Muscle of back (tissue), 3 donors: ENCODE measurements at regions not wholly inside any gene's neighbourhood (a gene's known extent, or its start where the extent isn't known, plus 50 kb on each side); places are given as distances from the start of the nearest gene placed in this dataset.

Source experiments
- DNase-seq, 3 donors: peaks; one replicate each; pipeline versions ENCODE4 v3.0.0 to v3.0.0-alpha.2; 2013

DNA sequence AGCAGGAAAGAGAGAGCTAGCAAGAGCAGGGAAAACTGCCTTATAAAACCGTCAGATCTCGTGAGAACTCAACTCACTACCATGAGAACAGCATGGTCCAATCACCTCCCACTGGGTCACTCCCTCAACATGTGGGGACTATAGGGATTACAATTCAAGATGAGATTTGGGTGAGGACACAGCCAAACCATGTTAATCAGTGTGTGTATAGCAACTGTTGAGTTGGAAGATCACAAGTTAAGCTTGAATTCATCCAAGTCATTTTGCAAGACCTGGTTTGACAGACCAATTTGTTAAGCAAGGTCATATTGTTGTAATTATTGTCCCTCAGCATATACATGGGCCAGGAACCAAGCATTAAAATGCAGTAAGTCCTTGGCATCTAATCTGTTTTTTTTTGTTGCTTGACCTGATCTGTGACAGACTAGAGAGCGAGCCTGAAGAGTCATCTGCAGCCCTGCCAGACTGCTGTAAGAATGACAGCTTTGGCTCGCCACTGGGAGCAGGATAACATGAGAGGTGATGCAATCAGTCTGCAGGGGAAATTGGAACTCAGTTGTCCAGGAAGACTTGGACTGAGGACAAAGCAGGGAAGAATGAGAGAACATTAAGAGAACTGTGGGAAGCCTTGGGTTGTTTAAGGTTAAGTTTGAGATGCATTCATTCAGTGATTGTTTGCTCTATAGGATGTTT, 297.6 kb upstream of the SEL1L start:
- DNase-seq: peak; percentile 62 to 93 (median 85)

DNA sequence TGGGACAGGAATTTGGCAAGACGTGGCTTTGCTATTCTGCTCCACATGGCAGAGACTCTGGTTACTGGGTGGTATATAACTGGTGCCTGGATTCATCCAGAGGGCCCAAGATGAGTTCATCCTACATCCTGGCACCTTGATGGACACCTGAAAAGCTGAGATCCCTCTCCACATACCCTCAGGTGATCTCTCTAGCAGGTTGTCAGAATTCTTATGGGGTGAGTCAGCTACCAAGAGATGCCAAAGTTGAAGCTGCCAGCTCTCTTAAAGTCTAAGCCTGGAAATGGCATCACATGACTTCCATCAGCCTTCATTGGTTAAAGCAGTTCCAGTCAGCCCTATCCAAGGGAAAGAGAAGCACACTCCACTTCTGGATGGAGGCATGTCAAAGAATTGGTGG, 300.7 kb upstream of the SEL1L start:
- no peak for DNase-seq

DNA sequence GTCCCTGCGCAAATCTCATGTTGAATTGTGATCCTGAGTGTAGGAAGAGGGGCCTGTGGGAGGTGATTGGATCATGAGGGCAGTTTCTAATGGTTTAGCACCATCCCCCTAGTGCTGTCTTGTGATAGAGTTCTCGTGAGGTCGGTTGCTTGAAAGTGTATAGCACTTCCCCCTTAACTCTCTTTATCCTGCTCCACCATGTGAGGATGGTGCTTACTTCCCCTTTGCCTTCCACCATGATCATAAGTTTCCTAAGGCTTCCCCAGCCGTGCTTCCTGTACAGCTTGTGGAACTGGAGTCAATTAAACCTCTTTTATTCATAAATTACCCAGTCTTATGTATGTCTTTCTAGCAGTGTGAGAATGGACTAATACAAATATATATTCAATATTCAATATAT, 303.7 kb upstream of the SEL1L start:
- DNase-seq: no peak

DNA sequence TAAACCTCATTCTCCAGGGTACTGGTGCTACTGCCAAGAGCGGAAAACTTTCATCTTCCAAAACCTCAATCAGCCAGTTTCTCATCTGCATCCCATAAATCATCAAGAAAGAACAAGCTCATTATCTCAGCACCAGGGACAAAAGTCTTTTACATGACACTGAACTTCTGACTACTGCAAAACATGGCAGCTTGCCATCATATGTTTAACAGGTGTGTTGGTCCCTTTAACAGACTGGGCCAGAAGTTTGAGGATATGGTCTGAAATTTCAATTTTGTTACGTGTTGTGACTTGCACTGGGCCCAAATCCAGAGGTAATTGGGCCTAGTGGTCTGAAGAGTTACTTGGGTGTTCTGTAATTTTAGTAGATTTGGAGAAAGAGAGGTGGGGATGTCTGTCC, 305.4 kb upstream of the SEL1L start:
- DNase-seq: peak in 2 of 3 donors; percentile 9 to 26

DNA sequence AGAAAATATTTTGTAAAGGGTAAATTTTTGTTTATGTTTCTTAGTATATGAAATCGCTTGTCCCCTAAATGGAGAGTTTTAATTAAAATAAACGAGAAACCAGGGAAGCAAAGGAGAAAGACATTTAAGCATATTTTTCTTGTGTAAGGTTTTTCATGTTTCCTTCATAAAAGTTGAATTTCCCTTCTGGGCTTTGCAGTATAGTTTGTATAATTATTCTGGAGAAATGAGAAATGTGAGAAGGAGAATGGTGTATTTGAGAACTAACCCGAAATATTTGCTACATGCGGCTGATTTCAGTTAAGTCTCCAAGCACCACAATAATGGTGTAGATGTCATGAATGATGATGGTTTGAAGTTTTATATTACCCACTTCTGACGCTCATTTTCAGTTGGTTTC, 307.7 kb upstream of the SEL1L start:
- DNase-seq: no peak

DNA sequence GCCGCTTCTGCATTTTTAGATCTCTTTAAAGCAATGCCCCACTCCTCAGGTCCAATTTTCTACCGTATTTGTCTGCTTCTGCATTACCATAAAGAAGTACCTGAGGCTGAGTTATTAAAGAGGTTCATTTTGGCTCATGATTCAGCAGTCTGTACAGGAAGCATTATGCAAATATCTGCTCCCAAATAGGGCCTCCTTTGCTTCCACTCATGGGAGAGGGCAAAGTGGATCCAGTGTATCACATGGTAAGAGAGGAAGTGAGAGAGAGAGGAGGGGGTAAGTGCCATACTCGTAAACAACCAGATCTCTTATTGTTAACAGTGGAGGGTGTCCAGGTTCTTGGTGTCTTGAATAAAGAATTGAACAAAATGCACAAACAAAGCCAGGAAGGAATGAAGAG, 316.1 kb upstream of the SEL1L start:
- DNase-seq: no peak

DNA sequence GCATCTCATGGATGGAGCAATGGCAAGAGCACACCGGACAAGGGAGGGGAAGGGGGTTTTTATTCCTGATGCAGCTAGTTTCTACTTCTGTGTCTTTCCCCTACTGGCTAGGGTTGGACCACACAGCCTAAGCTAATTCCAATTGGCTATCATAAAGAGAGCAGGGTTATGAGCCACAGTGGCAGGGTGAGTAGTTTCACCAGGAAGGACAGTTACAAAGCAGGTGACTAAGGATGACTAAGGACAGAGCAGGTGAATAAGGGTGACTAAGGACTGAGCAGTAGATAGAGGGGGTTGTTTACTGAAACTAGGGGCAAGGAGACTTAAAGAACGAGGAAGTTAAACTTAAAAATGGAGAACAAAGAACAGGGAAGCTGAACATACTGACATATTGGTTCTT, 321.4 kb upstream of the SEL1L start:
- no peak for DNase-seq

DNA sequence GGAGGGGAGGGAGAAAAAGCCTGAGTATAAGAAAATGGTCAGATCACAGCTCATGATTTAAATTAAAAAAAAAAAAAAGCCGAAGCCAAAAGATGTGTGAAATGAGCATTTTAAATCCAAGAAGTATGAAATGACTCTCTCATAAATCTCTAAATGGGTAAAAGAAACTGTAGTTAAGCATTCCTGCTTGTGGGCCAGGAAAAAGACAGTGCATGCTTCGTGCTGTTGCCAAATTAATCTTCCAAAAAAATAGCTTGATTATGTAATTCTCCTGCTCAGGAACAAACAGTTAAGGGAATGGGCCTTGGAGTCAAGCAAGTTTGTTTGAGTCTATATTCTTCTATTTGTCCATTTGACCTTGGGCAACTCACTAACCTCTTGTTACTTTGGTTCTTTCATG, 325.4 kb upstream of the SEL1L start:
- DNase-seq: peak; percentile 23 to 63 (median 45)

DNA sequence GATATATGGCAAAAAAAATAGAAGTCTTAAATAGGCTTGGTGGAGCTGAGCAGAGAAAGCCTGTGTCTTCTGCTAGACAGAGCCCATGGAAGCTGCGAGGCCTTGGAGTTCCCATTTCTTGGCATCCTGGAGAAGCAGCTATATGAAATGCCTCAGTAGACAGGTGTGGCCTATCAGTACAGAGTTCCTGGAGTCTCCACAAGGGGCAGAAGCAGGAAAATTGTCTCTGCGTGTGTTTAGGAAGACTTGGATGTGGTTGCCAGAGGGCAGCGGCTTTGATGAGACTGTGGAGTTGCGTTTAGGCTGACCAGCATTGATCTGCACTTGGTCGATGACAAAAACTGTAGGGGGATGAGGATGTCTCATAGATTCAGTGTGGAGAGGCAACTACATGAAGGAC, 334.5 kb upstream of the SEL1L start:
- DNase-seq: no peak

DNA sequence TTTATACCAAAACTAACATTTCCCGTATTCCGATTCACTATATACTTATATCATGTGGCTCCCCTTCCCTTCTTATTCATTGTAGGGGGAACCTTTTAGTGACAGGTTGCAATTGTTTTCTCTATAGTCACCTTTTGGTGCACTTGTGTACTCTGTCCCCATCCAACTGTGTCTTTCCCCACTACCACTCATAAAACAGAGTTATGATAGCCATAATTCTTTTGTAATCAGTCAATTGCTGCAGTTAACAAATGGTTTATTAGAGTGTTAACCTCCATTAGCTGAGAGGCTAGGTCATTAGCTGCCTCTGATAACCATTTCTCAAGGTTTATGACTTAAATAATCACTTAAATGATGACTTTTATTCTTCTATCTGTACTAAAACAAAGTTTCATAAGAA, 338.1 kb upstream of the SEL1L start:
- DNase-seq: no peak

DNA sequence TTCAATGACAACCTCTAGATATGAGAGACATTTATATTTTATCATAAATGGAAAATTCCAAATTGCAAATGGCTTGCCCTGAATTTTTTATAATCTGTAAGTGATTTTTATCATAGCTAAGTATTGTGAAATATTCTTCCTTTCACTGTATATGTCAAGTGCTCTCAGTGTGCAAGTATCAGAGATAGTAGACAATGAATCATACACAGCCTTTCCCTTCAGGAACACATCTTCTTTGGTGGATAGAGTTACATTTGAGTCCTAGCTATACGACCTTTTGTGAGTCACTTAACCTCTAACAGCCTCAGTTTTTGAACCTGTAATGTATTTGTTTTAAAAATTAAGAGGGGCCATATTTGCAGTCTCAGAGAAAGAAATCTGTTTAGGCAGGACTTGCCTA, 350.7 kb upstream of the SEL1L start:
- no peak for DNase-seq

DNA sequence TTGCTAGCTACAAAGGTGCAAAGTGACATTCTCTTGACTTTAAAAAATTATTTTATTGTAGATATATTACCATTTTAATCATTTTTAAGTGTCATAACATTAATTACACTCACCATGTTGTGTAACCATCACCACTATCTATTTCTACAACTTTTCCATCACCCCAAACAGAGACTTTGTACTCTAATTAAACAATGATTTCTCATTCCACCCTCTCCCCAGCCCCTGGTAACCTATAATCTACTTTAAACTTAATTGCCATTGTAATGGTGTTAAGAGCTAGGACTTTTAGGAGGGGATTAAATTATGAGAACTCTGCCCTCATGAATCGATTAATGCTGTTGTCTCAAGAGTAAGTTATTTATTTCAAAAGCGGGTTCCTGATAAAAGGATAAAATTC, 352.9 kb upstream of the SEL1L start:
- DNase-seq: no peak

DNA sequence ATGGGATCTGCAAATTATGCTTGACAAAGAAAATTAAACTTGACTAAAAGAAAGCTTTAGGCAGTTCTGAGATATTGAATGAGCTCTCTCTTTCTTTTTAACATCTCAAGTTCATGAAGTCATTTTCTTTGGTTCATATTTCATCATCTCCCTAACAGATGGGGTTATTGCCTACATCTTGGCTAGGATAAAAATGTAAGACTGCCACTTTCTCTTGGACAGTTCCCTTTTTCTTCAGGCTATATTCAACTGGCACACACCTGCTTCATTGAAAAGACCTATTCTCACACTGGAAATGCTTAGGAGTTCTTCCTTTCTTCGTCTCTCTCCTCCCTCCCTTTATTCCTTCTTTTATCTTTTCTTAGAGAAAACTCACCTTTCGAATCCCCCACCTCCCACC, 355.9 kb upstream of the SEL1L start:
- peak in 2 of 3 donors; percentile 15 to 16 for DNase-seq

DNA sequence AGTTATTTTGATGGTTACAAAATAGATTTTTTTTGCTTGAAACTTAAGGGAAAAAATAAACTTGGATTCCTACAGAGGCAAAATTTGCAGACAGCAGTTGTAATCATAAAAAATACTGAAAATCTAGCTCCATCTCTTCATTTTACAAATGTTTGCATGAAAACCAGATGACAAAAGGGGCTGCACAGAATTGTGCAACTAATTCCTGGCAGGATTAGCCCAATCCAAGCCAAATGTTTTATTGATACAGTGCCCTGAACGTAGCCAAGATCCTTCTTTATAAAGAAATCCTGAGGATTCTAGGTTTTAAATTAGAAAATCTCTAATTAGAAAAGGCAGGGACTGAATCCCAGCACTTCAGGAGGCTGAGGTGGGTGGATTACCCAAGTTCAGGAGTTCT, 356.4 kb upstream of the SEL1L start:
- peak; percentile 39 to 88 (median 75) for DNase-seq

DNA sequence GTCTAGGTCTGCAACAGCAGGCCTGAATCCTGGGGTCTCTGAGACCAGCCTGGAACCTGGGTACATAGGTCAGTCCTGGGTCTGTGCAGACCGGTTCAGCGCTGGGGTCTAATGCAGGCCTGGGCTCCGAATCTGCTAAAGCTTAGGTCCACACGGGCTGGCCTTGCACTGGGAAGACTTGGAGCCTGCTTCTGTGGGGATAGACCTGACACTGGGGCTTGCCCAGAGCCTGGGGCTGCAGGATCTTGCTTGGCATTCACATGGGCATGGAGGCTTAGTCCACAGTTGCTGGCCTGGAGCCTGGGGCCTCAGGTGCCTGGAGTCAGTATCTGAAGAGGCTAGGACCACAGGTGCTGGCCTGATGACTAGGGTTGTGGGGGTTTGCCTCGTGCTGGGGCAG, 369.8 kb upstream of the SEL1L start:
- no peak for DNase-seq

DNA sequence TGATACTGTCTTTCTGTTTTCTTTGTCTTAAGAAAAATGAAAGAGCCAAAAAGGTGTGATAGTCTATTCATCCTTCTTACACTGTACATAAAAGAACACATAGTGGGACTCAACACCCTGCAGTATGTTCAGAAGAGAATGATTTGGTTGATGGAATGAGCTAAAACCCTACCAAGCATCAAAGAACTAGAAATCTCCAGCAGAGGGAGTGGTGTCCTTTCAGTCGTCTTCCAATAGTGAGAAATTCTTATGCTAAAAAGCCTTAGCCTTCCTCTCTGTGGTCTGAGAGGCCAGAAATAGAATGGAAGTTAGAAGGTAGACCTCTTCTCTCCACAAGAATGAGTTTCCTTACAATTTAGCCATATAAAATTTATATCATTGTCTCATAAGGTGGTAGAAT, 393.4 kb upstream of the SEL1L start:
- DNase-seq: no peak

DNA sequence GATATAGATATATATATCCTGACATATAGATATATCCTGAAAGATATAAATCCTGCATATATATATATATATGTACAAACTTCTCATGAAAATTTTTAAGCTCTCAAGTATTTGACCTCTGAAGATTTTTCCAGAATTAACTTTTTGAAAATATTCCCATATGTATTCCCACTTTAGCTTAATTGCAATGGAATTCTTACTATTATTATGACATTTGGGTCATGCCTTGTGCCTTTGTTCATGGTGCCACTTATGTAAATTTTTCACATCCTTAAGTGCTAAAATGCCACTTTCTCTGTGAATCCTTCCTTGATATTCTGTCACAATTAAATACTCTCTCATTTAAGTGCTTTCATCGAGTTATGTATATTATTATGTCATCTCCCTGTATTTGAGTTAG, 398.2 kb upstream of the SEL1L start:
- DNase-seq: no peak

DNA sequence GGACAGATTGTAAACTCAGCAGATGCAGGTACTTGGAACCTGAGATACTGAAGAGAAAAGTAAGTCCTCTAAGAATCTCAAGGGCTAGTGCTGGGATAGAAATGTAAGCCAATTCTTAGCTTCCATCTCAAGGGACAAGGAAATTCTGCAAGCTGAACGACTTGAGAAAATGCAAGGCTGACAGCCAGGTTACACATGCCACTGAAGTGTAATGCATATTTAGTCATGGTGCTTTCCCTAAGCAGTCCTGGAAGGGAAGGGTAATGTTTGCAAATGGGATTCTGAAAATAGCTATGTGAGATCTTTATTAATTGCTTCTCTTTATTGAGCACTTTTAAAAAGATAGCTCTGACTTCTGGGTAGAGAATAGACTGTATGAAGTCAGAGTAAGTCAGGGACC, 402.7 kb upstream of the SEL1L start:
- DNase-seq: no peak

DNA sequence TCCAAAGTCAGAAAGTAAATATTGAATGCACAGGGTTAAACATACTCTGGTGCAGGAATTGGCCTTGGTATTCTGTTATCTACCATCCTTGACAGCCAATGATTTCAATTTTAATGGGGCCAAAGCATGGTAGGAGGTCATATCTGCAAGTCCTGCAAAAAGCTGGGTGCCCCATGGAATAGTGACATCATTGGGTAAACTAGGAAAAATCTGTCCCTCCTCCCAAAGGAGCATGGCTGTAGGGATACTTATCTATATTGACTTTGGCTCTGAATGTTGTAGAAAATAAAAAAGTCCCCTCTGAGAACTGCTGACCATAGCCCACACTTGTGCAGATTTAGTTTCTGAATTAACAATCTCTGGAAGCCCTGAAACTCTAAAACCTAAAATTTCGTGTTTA, 403.2 kb upstream of the SEL1L start:
- DNase-seq: no peak

DNA sequence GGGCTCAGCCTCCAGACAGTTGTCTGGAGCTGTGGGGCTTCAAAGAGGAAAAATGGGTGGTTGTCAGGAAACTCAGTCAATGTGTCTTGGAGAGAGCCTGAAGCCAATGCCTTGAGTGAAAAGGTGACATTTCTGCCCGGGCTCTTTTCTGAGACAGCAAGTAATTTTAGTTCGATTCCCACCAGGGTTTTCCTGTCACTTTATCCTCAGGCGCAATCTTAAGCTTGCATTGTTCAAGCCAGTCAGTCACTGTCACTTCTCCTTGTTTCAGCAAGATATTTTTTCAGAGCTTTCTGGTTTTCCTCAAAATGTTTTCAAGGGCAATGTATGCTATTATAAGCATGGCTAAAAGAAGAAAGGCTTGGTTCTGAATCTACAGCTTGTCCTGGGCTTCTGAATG, 404.7 kb upstream of the SEL1L start:
- DNase-seq: no peak

DNA sequence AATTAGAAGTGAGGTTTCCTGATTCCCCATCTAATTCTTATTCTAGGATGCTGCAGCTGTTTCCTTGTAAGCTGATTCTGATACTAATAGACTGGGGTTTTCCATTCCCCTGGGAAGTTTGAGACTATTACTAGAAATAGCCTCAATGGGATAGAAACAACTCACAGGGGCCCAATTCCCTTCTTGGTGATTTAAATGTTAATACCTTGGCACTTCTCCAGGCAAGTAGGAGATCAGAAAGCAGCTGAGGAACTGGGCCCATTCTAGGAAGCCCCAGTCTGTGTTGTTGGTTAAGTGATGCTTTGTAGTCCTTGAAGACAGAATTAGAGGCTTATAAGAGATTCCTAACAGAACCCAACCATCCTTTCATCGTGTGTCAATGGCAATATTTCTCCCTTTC, 407.0 kb upstream of the SEL1L start:
- DNase-seq: peak in 1 of 3 donors; percentile 5

DNA sequence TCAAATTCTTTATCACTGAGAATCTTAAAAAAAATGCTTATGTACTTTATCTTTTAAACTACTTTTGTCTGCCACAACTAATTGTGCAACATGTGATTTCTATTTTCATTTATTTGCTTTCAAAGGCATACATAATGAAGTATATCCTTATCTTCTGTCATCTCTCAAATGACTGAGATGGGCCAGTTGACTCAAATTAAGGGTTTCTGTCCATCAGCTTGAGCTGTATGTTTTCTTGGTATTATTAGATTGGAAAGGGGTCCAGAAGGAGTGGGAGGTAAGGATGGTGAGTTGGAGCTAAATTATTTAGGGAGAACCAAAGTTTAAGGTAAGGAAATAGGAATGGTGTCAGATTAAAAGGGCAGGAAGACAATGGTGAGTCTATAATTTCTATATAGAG, 408.4 kb upstream of the SEL1L start:
- DNase-seq: no peak

DNA sequence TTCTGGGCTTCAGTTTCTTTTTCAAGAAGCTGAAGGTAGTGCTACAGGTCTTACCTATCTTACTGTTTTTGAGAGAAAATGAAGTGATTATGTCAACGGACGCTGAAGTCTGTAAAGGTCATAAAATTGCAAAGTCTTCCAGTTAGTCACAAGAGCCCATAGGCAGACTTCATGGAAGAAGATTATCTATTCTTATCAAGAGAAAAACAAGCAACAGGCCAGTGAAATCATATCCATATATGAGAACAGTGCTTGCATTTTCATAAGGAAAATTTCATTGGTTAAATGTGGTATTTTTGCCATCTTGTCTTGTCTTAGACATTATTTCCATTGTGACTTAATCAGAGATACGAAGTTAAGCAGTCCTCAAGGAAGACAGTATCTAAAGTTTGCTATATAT, 412.7 kb upstream of the SEL1L start:
- DNase-seq: no peak
